ENCODE measurements at regions not wholly inside any gene's neighbourhood (a gene's known extent, or its start where the extent isn't known, plus 50 kb on each side); places are given as distances from the start of the nearest gene placed in this dataset.
"Not testable (repeated sequence)": the region's sequence is repeated elsewhere in the genome, so short reads cannot be mapped to it uniquely, and the experiment has no call there.

- FAIRE-seq = no peak
Measured at GRCh38 chr7:93737953-93738352, 152.6 kb downstream of the TFPI2 start.

GRCh38 chr7:93736668-93737369 is 153.7 kb downstream of the TFPI2 start:
- no peak for FAIRE-seq

- FAIRE-seq = no peak
Measured at GRCh38 chr7:93728292-93728691, 153.8 kb upstream of the CALCR start.

- FAIRE-seq = no peak
Measured at GRCh38 chr7:93725954-93726353, 151.4 kb upstream of the CALCR start.

GRCh38 chr7:93723424-93724124 is 149.1 kb upstream of the CALCR start:
- no peak for FAIRE-seq

GRCh38 chr7:93720106-93720505 is 145.6 kb upstream of the CALCR start:
- FAIRE-seq = no peak

- FAIRE-seq = no peak
Measured at GRCh38 chr7:93719546-93719945, 145.0 kb upstream of the CALCR start.

GRCh38 chr7:93717217-93717900 is 142.8 kb upstream of the CALCR start:
- no peak for FAIRE-seq

- FAIRE-seq = no peak
Measured at GRCh38 chr7:93715234-93715633, 140.7 kb upstream of the CALCR start.

GRCh38 chr7:93711926-93712325 is 137.4 kb upstream of the CALCR start:
- no peak for FAIRE-seq

GRCh38 chr7:93708255-93708654 is 133.7 kb upstream of the CALCR start:
- not testable (repeated sequence) for FAIRE-seq

GRCh38 chr7:93707249-93707648 is 132.7 kb upstream of the CALCR start:
- FAIRE-seq = no peak

GRCh38 chr7:93706162-93706561 is 131.6 kb upstream of the CALCR start:
- not testable (repeated sequence) for FAIRE-seq

GRCh38 chr7:93704217-93704616 is 129.7 kb upstream of the CALCR start:
- FAIRE-seq = no peak

GRCh38 chr7:93697901-93698300 is 123.4 kb upstream of the CALCR start:
- FAIRE-seq = no peak

GRCh38 chr7:93693796-93694195 is 119.3 kb upstream of the CALCR start:
- FAIRE-seq = no peak

- FAIRE-seq = no peak
Measured at GRCh38 chr7:93690021-93690420, 115.5 kb upstream of the CALCR start.

- no peak for FAIRE-seq
Measured at GRCh38 chr7:93678185-93678584, 103.7 kb upstream of the CALCR start.

GRCh38 chr7:93663561-93664299 is 89.2 kb upstream of the CALCR start:
- no peak for FAIRE-seq

GRCh38 chr7:93658163-93658562 is 83.6 kb upstream of the CALCR start:
- FAIRE-seq = not testable (repeated sequence)

GRCh38 chr7:93651603-93652159 is 77.2 kb upstream of the CALCR start:
- FAIRE-seq = no peak

- FAIRE-seq = no peak
Measured at GRCh38 chr7:93646538-93646937, 72.0 kb upstream of the CALCR start.

- no peak for FAIRE-seq
Measured at GRCh38 chr7:93636276-93636675, 61.8 kb upstream of the CALCR start.

Data from A204.1 (cell line).